ENCODE measurements at regions not wholly inside any gene's neighbourhood (a gene's known extent, or its start where the extent isn't known, plus 50 kb on each side); places are given as distances from the start of the nearest gene placed in this dataset.

GRCh38 chr17:36858119-36859002 lies 78.9 kb upstream of the LHX1 start:
- Histone ChIP-seq H3K9me3 (ENCODE audit: insufficient read depth, low read length, severe bottlenecking) (no peaks in the 10 kb centered on the region), H3K4me3 (ENCODE audit: low read depth in 1 of 2, low read length in 2 of 2) (no peak overlapping the region), H3K27me3 (ENCODE audit: insufficient read depth, low read length, poor library complexity) (peaks cover 9% of the 10 kb centered on the region), H3K4me1 (ENCODE audit: insufficient read depth, low read length) (no peaks in the 10 kb centered on the region), H3K4me2 (ENCODE audit: insufficient read depth, low read length) (no peak overlapping the region), H3K27ac (ENCODE audit: low read length) (no peak overlapping the region), H3K36me3 (ENCODE audit: insufficient read depth, low read length) (no peaks in the 10 kb centered on the region), H4K20me1 (ENCODE audit: insufficient read depth, low read length) (0 out of 2 replicates have a peak, but pooled peaks cover 3% of the 10 kb centered on the region), H3K9ac (ENCODE audit: low read depth, low read length) (no peak overlapping the region), H3K79me2 (ENCODE audit: insufficient read depth, low read length) (no peaks in the 10 kb centered on the region), H2AFZ (ENCODE audit: low read depth, low read length) (no peak overlapping the region)
- DNase-seq: no peak
- no peak for ATAC-seq (ENCODE audit: insufficient read depth, low read depth)
- TF ChIP-seq CTCF (IDR thresholded peaks at IDR 0.05; ENCODE audit: borderline replicate concordance, extremely low read depth, low read length, poor library complexity, severe bottlenecking): no peak
- no peak for TF ChIP-seq EZH2 (IDR thresholded peaks at IDR 0.05; ENCODE audit: borderline replicate concordance, low read depth, low read length, severe bottlenecking)

- H3K4me3 ChIP-seq (ENCODE audit: low read depth in 1 of 2, low read length in 2 of 2): no peak overlapping the region
- DNase-seq (no peak), ATAC-seq (ENCODE audit: insufficient read depth, low read depth) (no peak)
- no peaks in the 10 kb centered on the region for H3K36me3 ChIP-seq (ENCODE audit: insufficient read depth, low read length)
- H4K20me1 ChIP-seq (ENCODE audit: insufficient read depth, low read length): 0 out of 2 replicates have a peak, but pooled peaks cover 3% of the 10 kb centered on the region
- H3K9ac ChIP-seq (ENCODE audit: low read depth, low read length): no peak overlapping the region
- no peaks in the 10 kb centered on the region for H3K9me3 ChIP-seq (ENCODE audit: insufficient read depth, low read length, severe bottlenecking)
- no peak overlapping the region for H3K27ac ChIP-seq (ENCODE audit: low read length)
- H3K4me1 ChIP-seq (ENCODE audit: insufficient read depth, low read length): no peaks in the 10 kb centered on the region
- H3K4me2 ChIP-seq (ENCODE audit: insufficient read depth, low read length): no peak overlapping the region
- no peak for TF ChIP-seq CTCF (IDR thresholded peaks at IDR 0.05; ENCODE audit: borderline replicate concordance, extremely low read depth, low read length, poor library complexity, severe bottlenecking)
- no peak for TF ChIP-seq EZH2 (IDR thresholded peaks at IDR 0.05; ENCODE audit: borderline replicate concordance, low read depth, low read length, severe bottlenecking)
- H3K27me3 ChIP-seq (ENCODE audit: insufficient read depth, low read length, poor library complexity): peaks cover 9% of the 10 kb centered on the region
- H2AFZ ChIP-seq (ENCODE audit: low read depth, low read length): no peak overlapping the region
- H3K79me2 ChIP-seq (ENCODE audit: insufficient read depth, low read length): no peaks in the 10 kb centered on the region
Observed at GRCh38 chr17:36859003-36859300, 78.3 kb upstream of the LHX1 start.

- Histone ChIP-seq H3K9me3 (ENCODE audit: insufficient read depth, low read length, severe bottlenecking) (no peaks in the 10 kb centered on the region), H3K79me2 (ENCODE audit: insufficient read depth, low read length) (no peaks in the 10 kb centered on the region), H3K4me2 (ENCODE audit: insufficient read depth, low read length) (no peak overlapping the region), H3K27ac (ENCODE audit: low read length) (no peak overlapping the region), H4K20me1 (ENCODE audit: insufficient read depth, low read length) (peaks cover 3% of the 10 kb centered on the region; the same call in 1 of the 2 replicates), H3K27me3 (ENCODE audit: insufficient read depth, low read length, poor library complexity) (peaks cover 9% of the 10 kb centered on the region), H3K4me3 (ENCODE audit: low read depth in 1 of 2, low read length in 2 of 2) (no peak overlapping the region), H3K9ac (ENCODE audit: low read depth, low read length) (no peak overlapping the region), H2AFZ (ENCODE audit: low read depth, low read length) (no peak overlapping the region), H3K4me1 (ENCODE audit: insufficient read depth, low read length) (no peaks in the 10 kb centered on the region), H3K36me3 (ENCODE audit: insufficient read depth, low read length) (no peaks in the 10 kb centered on the region)
- TF ChIP-seq CTCF (IDR thresholded peaks at IDR 0.05; ENCODE audit: borderline replicate concordance, extremely low read depth, low read length, poor library complexity, severe bottlenecking): no peak
- TF ChIP-seq EZH2 (IDR thresholded peaks at IDR 0.05; ENCODE audit: borderline replicate concordance, low read depth, low read length, severe bottlenecking): no peak
- DNase-seq (no peak), ATAC-seq (ENCODE audit: insufficient read depth, low read depth) (no peak)
Observed at GRCh38 chr17:36859706-36860105, 77.6 kb upstream of the LHX1 start.

All from DND-41 (cell line).